Stomach (tissue), 4 donors: ENCODE measurements at regions not wholly inside any gene's neighbourhood (a gene's known extent, or its start where the extent isn't known, plus 50 kb on each side); places are given as distances from the start of the nearest gene placed in this dataset.

Experiments used
- CTCF ChIP-seq, 7 experiments: fragments of 450-650 bp in 4 of 7; fragments of 200-600 bp in 3 of 7; sonication (generic) in 3 of 7; IDR thresholded peaks; one replicate each; pipeline ENCODE4 v1.5.1; 2016 to 2019; ENCODE audit warnings: antibody characterized with exemption in 7 of 7, control low read depth in 2 of 7, mild to moderate bottlenecking in 1 of 7
- EP300 ChIP-seq: sonication (generic); formaldehyde crosslinking; IDR thresholded peaks from one replicate; pipeline ENCODE4 v1.6.1; 2017; ENCODE audit warnings: antibody characterized with exemption
- POLR2A ChIP-seq, 4 donors: fragments of 450-650 bp; IDR thresholded peaks; one replicate each; pipeline ENCODE4 v1.6.1; 2016; ENCODE audit warnings: antibody characterized with exemption in 4 of 4, control low read depth in 2 of 4, mild to moderate bottlenecking in 1 of 4, moderate library complexity in 1 of 4
- POLR2AphosphoS5 ChIP-seq, 3 donors: sonication (generic); formaldehyde crosslinking; IDR thresholded peaks; one replicate each; pipeline ENCODE4 v1.6.1; 2016; ENCODE audit warnings: antibody characterized with exemption in 3 of 3

GRCh38 chr6:67825201-67825895 lies 809.7 kb upstream of the ADGRB3 start:
- no peak for TF ChIP-seq CTCF (IDR thresholded peaks at IDR 0.05)
- TF ChIP-seq POLR2A (IDR thresholded peaks at IDR 0.05), result no peak
- no peak for TF ChIP-seq POLR2AphosphoS5 (IDR thresholded peaks at IDR 0.05)
- TF ChIP-seq EP300, result no peak
